DMS53 (cell line): ENCODE measurements at regions not wholly inside any gene's neighbourhood (a gene's known extent, or its start where the extent isn't known, plus 50 kb on each side); places are given as distances from the start of the nearest gene placed in this dataset.

ENCODE experiments used
- DNase-seq: peaks from one replicate; lab custom pipeline; 2025; lab: John Stamatoyannopoulos, UW

GRCh38 chr1:184919892-184920291, 54.4 kb downstream of the NIBAN1 start:
- DNase-seq = no peak

GRCh38 chr1:184915463-184916090, 58.7 kb downstream of the NIBAN1 start:
- DNase-seq = no peak

GRCh38 chr1:184914149-184914548, 60.2 kb downstream of the NIBAN1 start:
- DNase-seq = no peak

GRCh38 chr1:184912392-184912791, 61.9 kb downstream of the NIBAN1 start:
- DNase-seq = no peak

GRCh38 chr1:184911830-184912229, 62.5 kb downstream of the NIBAN1 start:
- DNase-seq = no peak

- no peak for DNase-seq
Measured at GRCh38 chr1:184911103-184911745, 63.1 kb downstream of the NIBAN1 start.

- no peak for DNase-seq
Measured at GRCh38 chr1:184910691-184911091, 63.6 kb downstream of the NIBAN1 start.

GRCh38 chr1:184910005-184910404, 64.3 kb downstream of the NIBAN1 start:
- no peak for DNase-seq

GRCh38 chr1:184909019-184909418, 65.3 kb downstream of the NIBAN1 start:
- DNase-seq = no peak

GRCh38 chr1:184908506-184908905, 65.8 kb downstream of the NIBAN1 start:
- no peak for DNase-seq

- DNase-seq = no peak
Measured at GRCh38 chr1:184907500-184907899, 66.8 kb downstream of the NIBAN1 start.

GRCh38 chr1:184906761-184907160, 67.5 kb downstream of the NIBAN1 start:
- no peak for DNase-seq

GRCh38 chr1:184905601-184906322, 68.5 kb downstream of the NIBAN1 start:
- DNase-seq = peak; percentile 98

- no peak for DNase-seq
Measured at GRCh38 chr1:184903111-184903692, 71.1 kb downstream of the NIBAN1 start.

GRCh38 chr1:184900507-184900906, 73.8 kb downstream of the NIBAN1 start:
- no peak for DNase-seq

GRCh38 chr1:184896000-184896399, 78.3 kb downstream of the NIBAN1 start:
- DNase-seq = no peak

GRCh38 chr1:184895086-184895485, 79.2 kb downstream of the NIBAN1 start:
- no peak for DNase-seq

GRCh38 chr1:184893695-184894094, 80.6 kb downstream of the NIBAN1 start:
- no peak for DNase-seq

- DNase-seq = peak; percentile 6
Measured at GRCh38 chr1:184892116-184892515, 82.2 kb downstream of the NIBAN1 start.

GRCh38 chr1:184891440-184891839, 82.9 kb downstream of the NIBAN1 start:
- no peak for DNase-seq

- peak; percentile 14 for DNase-seq
Measured at GRCh38 chr1:184890539-184890973, 83.8 kb downstream of the NIBAN1 start.

GRCh38 chr1:184889902-184890301, 84.4 kb downstream of the NIBAN1 start:
- DNase-seq = no peak

- DNase-seq = no peak
Measured at GRCh38 chr1:184889166-184889565, 85.1 kb downstream of the NIBAN1 start.
